SK-N-SH (cell line): ENCODE measurements at regions not wholly inside any gene's neighbourhood (a gene's known extent, or its start where the extent isn't known, plus 50 kb on each side); places are given as distances from the start of the nearest gene placed in this dataset.

Experiments used
- CTCF ChIA-PET: fragments of 300-600, 350-600 bp; formaldehyde crosslinking; extraction: SDS; loops from one replicate; lab custom pipeline; 2021; lab: Yijun Ruan, JAX
- POLR2A ChIA-PET: fragments of 350-600 bp; sonication (Branson Sonifier 250); formaldehyde crosslinking; extraction: SDS; loops from one replicate; lab custom pipeline; 2020; ENCODE audit warnings: antibody characterized with exemption, inconsistent platforms; lab: Yijun Ruan, JAX
- DNase-seq: peaks from one replicate; pipeline ENCODE4 v3.0.0; 2012
- H2AFZ ChIP-seq: fragments of 200-600 bp; sonication (generic); 2 replicates; pipeline ENCODE4 v1.8.1; 2016; ENCODE audit warnings: antibody characterized with exemption, mild to moderate bottlenecking, low read depth
- H3F3A ChIP-seq: fragments of 200-600 bp; sonication (generic); replicated peaks from 2 replicates; pipeline ENCODE3; 2016; ENCODE audit warnings: antibody characterized with exemption, mild to moderate bottlenecking; ENCODE audit not compliant: insufficient read depth
- H3K27ac ChIP-seq, 2 experiments: fragments of 200-500 bp in 1 of 2; fragments of 200-600 bp in 1 of 2; sonication (Bioruptor generic) in 1 of 2; sonication (generic), shearing (Covaris generic) in 1 of 2; 2 replicates each; pipeline versions ENCODE4 v1.5.1 to v1.6.1; 2014 to 2016; ENCODE audit warnings: low read depth in 2 of 2, inconsistent platforms in 1 of 2, low read length in 1 of 2, mild to moderate bottlenecking in 1 of 2, mixed read lengths in 1 of 2
- H3K27me3 ChIP-seq: fragments of 200-600 bp; sonication (generic), shearing (Covaris generic); 2 replicates; pipeline ENCODE4 v1.6.1; 2016; ENCODE audit warnings: mixed run types; ENCODE audit not compliant: insufficient read depth
- H3K36me3 ChIP-seq, 2 experiments: fragments of 200-500 bp in 1 of 2; fragments of 200-600 bp in 1 of 2; sonication (Bioruptor generic) in 1 of 2; sonication (generic) in 1 of 2; replicated peaks in 1 of 2; 2 replicates each; pipeline versions ENCODE3 to v1.5.1; 2014 to 2016; ENCODE audit warnings: low read length in 1 of 2, mild to moderate bottlenecking in 1 of 2; ENCODE audit not compliant: insufficient read depth in 2 of 2, control insufficient read depth in 1 of 2
- H3K4me1 ChIP-seq, 2 experiments: fragments of 200-500 bp in 1 of 2; fragments of 200-600 bp in 1 of 2; sonication (Bioruptor generic) in 1 of 2; sonication (generic), shearing (Covaris generic) in 1 of 2; 2 replicates each; pipeline versions ENCODE4 v1.5.1 to v1.6.1; 2014 to 2016; ENCODE audit warnings: low read depth in 1 of 2, low read length in 1 of 2, mixed run types in 1 of 2; ENCODE audit not compliant: insufficient read depth in 2 of 2, control insufficient read depth in 1 of 2
- H3K4me2 ChIP-seq: fragments of 200-600 bp; sonication (generic), shearing (Covaris generic); 2 replicates; pipeline ENCODE4 v1.6.1; 2017; ENCODE audit warnings: mixed run types
- H3K4me3 ChIP-seq, 2 experiments: fragments of 200-500 bp in 1 of 2; fragments of 200-600 bp in 1 of 2; sonication (Bioruptor generic) in 1 of 2; sonication (generic), shearing (Covaris generic) in 1 of 2; 2 replicates each; pipeline versions ENCODE4 v1.5.1 to v1.8.1; 2014 to 2016; ENCODE audit warnings: low read depth in 2 of 2, inconsistent platforms in 1 of 2, low read length in 1 of 2, mild to moderate bottlenecking in 1 of 2, mixed read lengths in 1 of 2, moderate library complexity in 1 of 2
- H3K79me2 ChIP-seq: fragments of 200-600 bp; sonication (generic); 2 replicates; pipeline ENCODE4 v1.8.1; 2017; ENCODE audit warnings: mild to moderate bottlenecking; ENCODE audit not compliant: insufficient read depth
- H3K9ac ChIP-seq: fragments of 200-600 bp; sonication (generic); 2 replicates; pipeline ENCODE4 v1.6.1; 2017; ENCODE audit warnings: mixed run types
- H3K9me2 ChIP-seq: fragments of 200-600 bp; sonication (generic); 2 replicates; pipeline ENCODE4 v1.6.1; 2017; ENCODE audit warnings: mixed run types
- H3K9me3 ChIP-seq: fragments of 200-600 bp; sonication (generic); 2 replicates; pipeline ENCODE4 v1.6.1; 2017; ENCODE audit warnings: mixed run types, mild to moderate bottlenecking, moderate library complexity
- H4K20me1 ChIP-seq: fragments of 200-600 bp; sonication (generic); 2 replicates; pipeline ENCODE4 v1.6.1; 2017; ENCODE audit warnings: mild to moderate bottlenecking, mixed run types; ENCODE audit not compliant: insufficient read depth
- CHD2 ChIP-seq: fragments of 150-350 bp; IDR thresholded peaks from 2 replicates; pipeline ENCODE4 v1.6.1; 2018; ENCODE audit warnings: low read length; ENCODE audit not compliant: partially characterized antibody
- FOXM1 ChIP-seq: IDR thresholded peaks from 2 replicates; pipeline ENCODE4 v1.4.0; 2012; ENCODE audit warnings: low read depth, mild to moderate bottlenecking
- GATA2 ChIP-seq: sonication (generic); formaldehyde crosslinking; IDR thresholded peaks from 2 replicates; pipeline ENCODE4 v1.5.0; 2020; ENCODE audit warnings: mild to moderate bottlenecking, missing genetic modification reagents
- JUND ChIP-seq: IDR thresholded peaks from 2 replicates; pipeline ENCODE4 v1.4.0; 2012
- PBX3 ChIP-seq: IDR thresholded peaks from 2 replicates; pipeline ENCODE4; 2012
- RAD21 ChIP-seq: IDR thresholded peaks from 2 replicates; pipeline ENCODE4 v1.6.1; 2012; ENCODE audit warnings: mild to moderate bottlenecking, low read length
- RFX5 ChIP-seq: IDR thresholded peaks from 2 replicates; pipeline ENCODE4 v1.6.1; 2012; ENCODE audit warnings: mild to moderate bottlenecking, improper control_type of control experiment, low read length
- RXRA ChIP-seq: IDR thresholded peaks from 2 replicates; pipeline ENCODE4 v1.4.0; 2012; ENCODE audit warnings: low read depth, mild to moderate bottlenecking, borderline replicate concordance
- SIN3A ChIP-seq: IDR thresholded peaks from 2 replicates; pipeline ENCODE4 v1.6.1; 2012; ENCODE audit warnings: low read depth, mild to moderate bottlenecking, low read length, moderate library complexity, borderline replicate concordance
- SMC3 ChIP-seq: IDR thresholded peaks from 2 replicates; pipeline ENCODE4 v1.6.1; 2012; ENCODE audit warnings: low read depth, low read length, improper control_type of control experiment
- TAF1 ChIP-seq: IDR thresholded peaks from 2 replicates; pipeline ENCODE4 v1.6.1; 2012; ENCODE audit warnings: low read depth, mild to moderate bottlenecking, low read length, moderate library complexity, borderline replicate concordance
- TEAD4 ChIP-seq: IDR thresholded peaks from 2 replicates; pipeline ENCODE4 v1.4.0; 2012; ENCODE audit warnings: mild to moderate bottlenecking, borderline replicate concordance; ENCODE audit not compliant: insufficient read depth
- YY1 ChIP-seq: IDR thresholded peaks from 2 replicates; pipeline ENCODE4 v1.4.0; 2012; ENCODE audit warnings: low read depth, mild to moderate bottlenecking
- WGBS: methylation state at CpG from one replicate; pipeline ENCODE4 v1.1.6; 2017; ENCODE audit warnings: low lambda C conversion rate; 5-methylcytosine and 5-hydroxymethylcytosine counted together
- TF ChIP-seq, protein P1 (sequence below): fragments of 150-350 bp; IDR thresholded peaks from 2 replicates; pipeline ENCODE4 v1.6.1; 2016; ENCODE audit warnings: mild to moderate bottlenecking, low read depth, low read length
- TF ChIP-seq, protein P2 (sequence below): fragments of 200-600 bp; sonication (generic); IDR thresholded peaks from 2 replicates; pipeline ENCODE4 v1.6.1; 2017; ENCODE audit warnings: antibody characterized with exemption, mild to moderate bottlenecking, moderate library complexity
- TF ChIP-seq, protein P3 (sequence below): IDR thresholded peaks from 2 replicates; pipeline ENCODE4 v1.4.0; 2012; ENCODE audit warnings: low read depth, borderline replicate concordance
- TF ChIP-seq, protein P4 (sequence below): IDR thresholded peaks from 2 replicates; pipeline ENCODE4 v1.6.1; 2012; ENCODE audit warnings: mild to moderate bottlenecking, low read depth, low read length, moderate library complexity

- no peak overlapping the region for H3K9ac ChIP-seq
- no peaks in the 10 kb centered on the region for H4K20me1 ChIP-seq
- POLR2A ChIA-PET = no interaction called here
- DNase-seq = no peak
- no peaks in the 10 kb centered on the region for H3F3A ChIP-seq
- no peak overlapping the region for H3K27ac ChIP-seq
- peaks cover 0 to 5% of the 10 kb centered on the region in 2 experiments; a peak in 2 of 4 replicates for H3K4me1 ChIP-seq
- no peak overlapping the region for H2AFZ ChIP-seq
- no peaks in the 10 kb centered on the region for H3K36me3 ChIP-seq
- H3K4me2 ChIP-seq = no peak overlapping the region
- no peak for TF ChIP-seq FOXM1
- no peak for TF ChIP-seq SIN3A
- TF ChIP-seq, protein P1, sequence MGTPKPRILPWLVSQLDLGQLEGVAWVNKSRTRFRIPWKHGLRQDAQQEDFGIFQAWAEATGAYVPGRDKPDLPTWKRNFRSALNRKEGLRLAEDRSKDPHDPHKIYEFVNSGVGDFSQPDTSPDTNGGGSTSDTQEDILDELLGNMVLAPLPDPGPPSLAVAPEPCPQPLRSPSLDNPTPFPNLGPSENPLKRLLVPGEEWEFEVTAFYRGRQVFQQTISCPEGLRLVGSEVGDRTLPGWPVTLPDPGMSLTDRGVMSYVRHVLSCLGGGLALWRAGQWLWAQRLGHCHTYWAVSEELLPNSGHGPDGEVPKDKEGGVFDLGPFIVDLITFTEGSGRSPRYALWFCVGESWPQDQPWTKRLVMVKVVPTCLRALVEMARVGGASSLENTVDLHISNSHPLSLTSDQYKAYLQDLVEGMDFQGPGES = no peak
- no peak for TF ChIP-seq SMC3
- no peak for TF ChIP-seq TAF1
- no peak for TF ChIP-seq RXRA
- no peak for TF ChIP-seq RAD21
- TF ChIP-seq, protein P2, sequence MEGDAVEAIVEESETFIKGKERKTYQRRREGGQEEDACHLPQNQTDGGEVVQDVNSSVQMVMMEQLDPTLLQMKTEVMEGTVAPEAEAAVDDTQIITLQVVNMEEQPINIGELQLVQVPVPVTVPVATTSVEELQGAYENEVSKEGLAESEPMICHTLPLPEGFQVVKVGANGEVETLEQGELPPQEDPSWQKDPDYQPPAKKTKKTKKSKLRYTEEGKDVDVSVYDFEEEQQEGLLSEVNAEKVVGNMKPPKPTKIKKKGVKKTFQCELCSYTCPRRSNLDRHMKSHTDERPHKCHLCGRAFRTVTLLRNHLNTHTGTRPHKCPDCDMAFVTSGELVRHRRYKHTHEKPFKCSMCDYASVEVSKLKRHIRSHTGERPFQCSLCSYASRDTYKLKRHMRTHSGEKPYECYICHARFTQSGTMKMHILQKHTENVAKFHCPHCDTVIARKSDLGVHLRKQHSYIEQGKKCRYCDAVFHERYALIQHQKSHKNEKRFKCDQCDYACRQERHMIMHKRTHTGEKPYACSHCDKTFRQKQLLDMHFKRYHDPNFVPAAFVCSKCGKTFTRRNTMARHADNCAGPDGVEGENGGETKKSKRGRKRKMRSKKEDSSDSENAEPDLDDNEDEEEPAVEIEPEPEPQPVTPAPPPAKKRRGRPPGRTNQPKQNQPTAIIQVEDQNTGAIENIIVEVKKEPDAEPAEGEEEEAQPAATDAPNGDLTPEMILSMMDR = no peak
- no peak for TF ChIP-seq JUND
- TF ChIP-seq, protein P3, sequence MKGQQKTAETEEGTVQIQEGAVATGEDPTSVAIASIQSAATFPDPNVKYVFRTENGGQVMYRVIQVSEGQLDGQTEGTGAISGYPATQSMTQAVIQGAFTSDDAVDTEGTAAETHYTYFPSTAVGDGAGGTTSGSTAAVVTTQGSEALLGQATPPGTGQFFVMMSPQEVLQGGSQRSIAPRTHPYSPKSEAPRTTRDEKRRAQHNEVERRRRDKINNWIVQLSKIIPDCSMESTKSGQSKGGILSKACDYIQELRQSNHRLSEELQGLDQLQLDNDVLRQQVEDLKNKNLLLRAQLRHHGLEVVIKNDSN = no peak
- TF ChIP-seq CHD2 = no peak
- TF ChIP-seq YY1 = no peak
- TF ChIP-seq RFX5 = no peak
- TF ChIP-seq GATA2 (CRISPR knock-in tag) = no peak
- TF ChIP-seq, protein P4, sequence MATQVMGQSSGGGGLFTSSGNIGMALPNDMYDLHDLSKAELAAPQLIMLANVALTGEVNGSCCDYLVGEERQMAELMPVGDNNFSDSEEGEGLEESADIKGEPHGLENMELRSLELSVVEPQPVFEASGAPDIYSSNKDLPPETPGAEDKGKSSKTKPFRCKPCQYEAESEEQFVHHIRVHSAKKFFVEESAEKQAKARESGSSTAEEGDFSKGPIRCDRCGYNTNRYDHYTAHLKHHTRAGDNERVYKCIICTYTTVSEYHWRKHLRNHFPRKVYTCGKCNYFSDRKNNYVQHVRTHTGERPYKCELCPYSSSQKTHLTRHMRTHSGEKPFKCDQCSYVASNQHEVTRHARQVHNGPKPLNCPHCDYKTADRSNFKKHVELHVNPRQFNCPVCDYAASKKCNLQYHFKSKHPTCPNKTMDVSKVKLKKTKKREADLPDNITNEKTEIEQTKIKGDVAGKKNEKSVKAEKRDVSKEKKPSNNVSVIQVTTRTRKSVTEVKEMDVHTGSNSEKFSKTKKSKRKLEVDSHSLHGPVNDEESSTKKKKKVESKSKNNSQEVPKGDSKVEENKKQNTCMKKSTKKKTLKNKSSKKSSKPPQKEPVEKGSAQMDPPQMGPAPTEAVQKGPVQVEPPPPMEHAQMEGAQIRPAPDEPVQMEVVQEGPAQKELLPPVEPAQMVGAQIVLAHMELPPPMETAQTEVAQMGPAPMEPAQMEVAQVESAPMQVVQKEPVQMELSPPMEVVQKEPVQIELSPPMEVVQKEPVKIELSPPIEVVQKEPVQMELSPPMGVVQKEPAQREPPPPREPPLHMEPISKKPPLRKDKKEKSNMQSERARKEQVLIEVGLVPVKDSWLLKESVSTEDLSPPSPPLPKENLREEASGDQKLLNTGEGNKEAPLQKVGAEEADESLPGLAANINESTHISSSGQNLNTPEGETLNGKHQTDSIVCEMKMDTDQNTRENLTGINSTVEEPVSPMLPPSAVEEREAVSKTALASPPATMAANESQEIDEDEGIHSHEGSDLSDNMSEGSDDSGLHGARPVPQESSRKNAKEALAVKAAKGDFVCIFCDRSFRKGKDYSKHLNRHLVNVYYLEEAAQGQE = no peak
- TF ChIP-seq TEAD4 = no peak
- TF ChIP-seq PBX3 = no peak
- H3K4me3 ChIP-seq = no peak overlapping the region
- WGBS = 50% methylated on average over 3 of the region's 3 CpGs
- no peaks in the 10 kb centered on the region for H3K9me2 ChIP-seq
- peaks cover 36% of the 10 kb centered on the region for H3K27me3 ChIP-seq
- no peaks in the 10 kb centered on the region for H3K79me2 ChIP-seq
- CTCF ChIA-PET = interaction anchor here (1.3 to 1.6 kb wide), 2 partner anchors 14 to 335 kb away, joined by 3 to 4 read pairs; no protein-coding TSS in a partner anchor
- H3K9me3 ChIP-seq = no peaks in the 10 kb centered on the region
Measured at GRCh38 chr2:121030523-121030922, 254.5 kb downstream of the TFCP2L1 start.
